ENCODE measurements at regions not wholly inside any gene's neighbourhood (a gene's known extent, or its start where the extent isn't known, plus 50 kb on each side); places are given as distances from the start of the nearest gene placed in this dataset.

DNA sequence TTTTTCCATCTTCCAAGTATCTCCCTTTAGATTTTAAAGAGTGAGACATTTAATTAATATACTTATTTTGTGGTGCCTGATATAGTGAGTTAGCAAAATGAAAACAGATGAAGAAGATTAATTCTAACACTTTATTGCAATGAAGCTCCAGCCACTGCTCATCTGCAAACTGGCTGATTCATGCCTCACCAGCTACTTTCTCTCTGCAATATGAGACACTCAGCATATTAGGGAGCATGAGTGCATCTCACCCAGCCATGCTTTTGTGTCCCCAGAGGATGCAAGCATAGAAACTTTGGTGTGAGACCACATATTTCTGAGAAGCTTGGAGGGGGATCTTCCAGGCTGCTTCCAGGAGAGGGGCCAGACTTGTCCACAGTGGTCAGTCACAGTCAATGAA is 148.6 kb downstream of the BMP4 start:
- ATAC-seq (no peak), DNase-seq (no peak)
- no peaks in the 10 kb centered on the region for H3K4me1 ChIP-seq
- H3K4me3 ChIP-seq: no peak overlapping the region
- H3K9me3 ChIP-seq: no peaks in the 10 kb centered on the region
- no peaks in the 10 kb centered on the region for H3K27me3 ChIP-seq
- TF ChIP-seq, protein P1, sequence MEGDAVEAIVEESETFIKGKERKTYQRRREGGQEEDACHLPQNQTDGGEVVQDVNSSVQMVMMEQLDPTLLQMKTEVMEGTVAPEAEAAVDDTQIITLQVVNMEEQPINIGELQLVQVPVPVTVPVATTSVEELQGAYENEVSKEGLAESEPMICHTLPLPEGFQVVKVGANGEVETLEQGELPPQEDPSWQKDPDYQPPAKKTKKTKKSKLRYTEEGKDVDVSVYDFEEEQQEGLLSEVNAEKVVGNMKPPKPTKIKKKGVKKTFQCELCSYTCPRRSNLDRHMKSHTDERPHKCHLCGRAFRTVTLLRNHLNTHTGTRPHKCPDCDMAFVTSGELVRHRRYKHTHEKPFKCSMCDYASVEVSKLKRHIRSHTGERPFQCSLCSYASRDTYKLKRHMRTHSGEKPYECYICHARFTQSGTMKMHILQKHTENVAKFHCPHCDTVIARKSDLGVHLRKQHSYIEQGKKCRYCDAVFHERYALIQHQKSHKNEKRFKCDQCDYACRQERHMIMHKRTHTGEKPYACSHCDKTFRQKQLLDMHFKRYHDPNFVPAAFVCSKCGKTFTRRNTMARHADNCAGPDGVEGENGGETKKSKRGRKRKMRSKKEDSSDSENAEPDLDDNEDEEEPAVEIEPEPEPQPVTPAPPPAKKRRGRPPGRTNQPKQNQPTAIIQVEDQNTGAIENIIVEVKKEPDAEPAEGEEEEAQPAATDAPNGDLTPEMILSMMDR (IDR thresholded peaks at IDR 0.05): no peak
- no peak overlapping the region for H3K27ac ChIP-seq
- intact Hi-C loops (cut with DNase I): no loop called here
- no peaks in the 10 kb centered on the region for H3K36me3 ChIP-seq

DNA sequence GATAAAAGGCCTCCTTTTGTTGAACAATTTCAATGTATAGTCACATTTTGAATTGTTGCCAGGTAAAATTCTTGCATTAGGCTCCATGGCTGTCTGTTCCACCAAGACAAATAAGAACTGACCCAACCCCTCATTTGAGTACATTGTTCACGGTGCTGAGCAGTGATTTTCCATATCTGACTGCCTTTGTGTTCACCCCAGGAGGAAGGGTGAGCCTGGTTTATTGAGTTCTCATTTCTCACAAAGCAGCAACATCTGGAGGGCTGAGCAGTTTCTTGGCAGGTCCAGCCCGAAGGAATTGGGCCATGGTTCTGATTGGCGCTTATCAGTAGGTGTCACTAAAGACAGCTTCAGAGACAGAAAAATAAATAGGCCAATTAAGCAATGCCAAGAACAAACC is 149.1 kb downstream of the BMP4 start:
- ATAC-seq: no peak
- intact Hi-C loops (cut with DNase I): no loop called here
- Histone ChIP-seq H3K9me3 (no peaks in the 10 kb centered on the region), H3K36me3 (no peaks in the 10 kb centered on the region), H3K27me3 (no peaks in the 10 kb centered on the region), H3K27ac (no peak overlapping the region), H3K4me3 (no peak overlapping the region), H3K4me1 (no peaks in the 10 kb centered on the region)
- TF ChIP-seq, protein P1 (IDR thresholded peaks at IDR 0.05): no peak
- DNase-seq: no peak

DNA sequence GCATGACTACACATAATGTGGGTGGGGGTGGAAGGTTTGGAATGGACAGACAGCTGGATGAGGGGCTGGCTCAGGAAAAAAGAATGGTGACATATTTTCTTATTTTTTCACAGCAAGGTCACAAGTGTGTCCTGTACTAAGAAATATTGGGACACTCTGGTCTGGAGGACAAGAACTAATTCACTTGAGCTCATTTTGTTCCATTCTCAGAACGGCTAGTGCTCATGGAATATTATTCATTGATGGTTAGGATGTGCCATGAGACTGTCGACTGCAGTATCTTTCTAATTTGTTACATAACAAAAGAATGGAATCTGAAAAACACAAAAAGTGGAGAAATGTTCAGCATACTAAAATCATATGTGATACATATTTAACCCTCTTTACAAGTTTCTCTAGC is 149.5 kb downstream of the BMP4 start:
- TF ChIP-seq, protein P1 (IDR thresholded peaks at IDR 0.05): no peak
- H3K36me3 ChIP-seq: no peaks in the 10 kb centered on the region
- no peaks in the 10 kb centered on the region for H3K27me3 ChIP-seq
- H3K27ac ChIP-seq: no peak overlapping the region
- H3K4me1 ChIP-seq: no peaks in the 10 kb centered on the region
- H3K9me3 ChIP-seq: no peaks in the 10 kb centered on the region
- DNase-seq (no peak), ATAC-seq (no peak)
- no peak overlapping the region for H3K4me3 ChIP-seq
- intact Hi-C loops (cut with DNase I): no loop called here

DNA sequence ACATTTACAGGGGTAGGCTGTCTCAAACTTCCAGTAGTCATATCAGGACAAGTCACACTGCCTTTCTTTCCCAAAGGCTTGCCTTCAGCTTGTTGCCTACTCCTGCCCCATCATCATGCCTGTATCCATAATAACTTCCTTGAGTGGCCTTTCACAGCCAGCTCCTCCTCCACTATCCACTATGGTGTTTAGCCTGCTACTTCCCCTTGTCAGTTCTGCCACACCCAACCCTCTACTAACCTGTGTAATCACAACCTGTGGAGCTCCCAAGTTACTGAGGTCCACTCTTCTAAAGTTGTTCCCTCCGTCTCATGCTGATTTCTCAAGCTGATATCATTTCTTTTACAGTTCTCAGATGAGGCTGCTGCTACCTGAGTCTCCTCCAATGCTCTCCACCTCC is 159.9 kb downstream of the BMP4 start:
- intact Hi-C loops (cut with DNase I): no loop called here
- no peaks in the 10 kb centered on the region for H3K36me3 ChIP-seq
- TF ChIP-seq, protein P1 (IDR thresholded peaks at IDR 0.05): no peak
- no peak overlapping the region for H3K4me3 ChIP-seq
- ATAC-seq (peak; percentile 38), DNase-seq (no peak)
- H3K27me3 ChIP-seq: no peaks in the 10 kb centered on the region
- no peaks in the 10 kb centered on the region for H3K4me1 ChIP-seq
- H3K9me3 ChIP-seq: no peaks in the 10 kb centered on the region
- no peak overlapping the region for H3K27ac ChIP-seq

DNA sequence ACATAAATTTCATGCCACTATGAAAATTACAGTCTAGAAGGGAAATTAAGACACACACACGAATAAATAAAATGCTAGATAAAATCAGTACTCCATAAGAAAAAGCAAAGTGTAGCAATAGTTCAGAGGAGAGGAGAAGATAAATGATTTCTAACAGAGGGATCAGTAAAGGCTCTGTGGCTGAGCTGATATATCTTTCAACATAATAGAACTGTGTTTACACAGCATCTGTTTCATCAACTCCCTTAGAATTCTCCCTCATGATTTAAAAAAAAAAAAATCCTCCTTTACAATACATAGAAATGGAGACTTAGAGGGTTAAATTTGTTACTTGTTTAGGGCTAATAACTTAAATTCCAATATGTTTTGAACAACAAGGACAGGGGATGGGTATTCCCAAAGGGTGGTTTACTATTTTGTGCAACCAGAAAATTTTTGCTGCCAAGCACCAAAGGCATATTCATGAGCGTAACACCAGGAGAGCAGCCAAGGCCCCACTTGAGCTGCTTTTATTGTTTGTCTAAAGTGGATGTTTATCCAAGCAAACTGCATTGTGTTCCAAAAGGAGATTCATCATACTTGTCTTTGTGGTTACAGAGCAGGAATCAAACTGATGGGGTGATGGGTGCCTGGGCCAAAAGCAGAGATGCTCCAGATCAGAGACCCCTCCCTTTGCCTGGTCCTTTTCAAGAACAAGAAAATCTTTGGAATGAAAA is 162.7 kb downstream of the BMP4 start:
- intact Hi-C loops (cut with DNase I): no loop called here
- Histone ChIP-seq H3K27me3 (no peaks in the 10 kb centered on the region), H3K4me3 (no peak overlapping the region), H3K9me3 (no peaks in the 10 kb centered on the region), H3K36me3 (no peaks in the 10 kb centered on the region), H3K27ac (no peak overlapping the region), H3K4me1 (no peaks in the 10 kb centered on the region)
- ATAC-seq: no peak
- DNase-seq: no peak
- TF ChIP-seq, protein P1 (IDR thresholded peaks at IDR 0.05): no peak

DNA sequence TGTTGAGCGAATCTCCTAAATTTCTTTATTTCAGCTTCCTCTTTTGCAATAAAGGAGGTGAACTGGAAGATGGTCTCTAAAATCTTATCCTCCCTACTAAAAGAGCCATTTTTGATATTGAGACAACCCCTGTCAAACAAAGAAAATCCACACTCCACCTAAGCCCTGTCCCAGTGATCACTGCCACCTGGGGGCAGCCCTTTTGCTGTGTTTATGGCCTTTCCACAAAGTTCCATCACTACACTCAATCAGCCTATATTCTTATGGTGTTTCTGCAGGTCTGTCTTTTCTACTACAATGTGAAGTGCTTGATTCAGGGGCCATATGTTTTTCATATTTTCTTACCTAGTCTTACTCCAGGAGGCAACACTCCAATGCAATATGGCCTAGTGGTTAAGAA is 163.7 kb downstream of the BMP4 start:
- DNase-seq: no peak

More for the DNA sequence above, 163.7 kb downstream of the BMP4 start:
- Histone ChIP-seq H3K27ac (no peak overlapping the region), H3K4me3 (no peak overlapping the region), H3K36me3 (no peaks in the 10 kb centered on the region), H3K9me3 (no peaks in the 10 kb centered on the region), H3K4me1 (no peaks in the 10 kb centered on the region), H3K27me3 (no peaks in the 10 kb centered on the region)
- ATAC-seq: no peak
- intact Hi-C loops (cut with DNase I): no loop called here
- TF ChIP-seq, protein P1 (IDR thresholded peaks at IDR 0.05): no peak

All from upper lobe of right lung (tissue), 1 donor.